Muscle of back (tissue), 3 donors: ENCODE measurements at regions not wholly inside any gene's neighbourhood (a gene's known extent, or its start where the extent isn't known, plus 50 kb on each side); places are given as distances from the start of the nearest gene placed in this dataset.

Source experiments
- DNase-seq, 3 donors: peaks; one replicate each; pipeline versions ENCODE4 v3.0.0 to v3.0.0-alpha.2; 2013

DNA sequence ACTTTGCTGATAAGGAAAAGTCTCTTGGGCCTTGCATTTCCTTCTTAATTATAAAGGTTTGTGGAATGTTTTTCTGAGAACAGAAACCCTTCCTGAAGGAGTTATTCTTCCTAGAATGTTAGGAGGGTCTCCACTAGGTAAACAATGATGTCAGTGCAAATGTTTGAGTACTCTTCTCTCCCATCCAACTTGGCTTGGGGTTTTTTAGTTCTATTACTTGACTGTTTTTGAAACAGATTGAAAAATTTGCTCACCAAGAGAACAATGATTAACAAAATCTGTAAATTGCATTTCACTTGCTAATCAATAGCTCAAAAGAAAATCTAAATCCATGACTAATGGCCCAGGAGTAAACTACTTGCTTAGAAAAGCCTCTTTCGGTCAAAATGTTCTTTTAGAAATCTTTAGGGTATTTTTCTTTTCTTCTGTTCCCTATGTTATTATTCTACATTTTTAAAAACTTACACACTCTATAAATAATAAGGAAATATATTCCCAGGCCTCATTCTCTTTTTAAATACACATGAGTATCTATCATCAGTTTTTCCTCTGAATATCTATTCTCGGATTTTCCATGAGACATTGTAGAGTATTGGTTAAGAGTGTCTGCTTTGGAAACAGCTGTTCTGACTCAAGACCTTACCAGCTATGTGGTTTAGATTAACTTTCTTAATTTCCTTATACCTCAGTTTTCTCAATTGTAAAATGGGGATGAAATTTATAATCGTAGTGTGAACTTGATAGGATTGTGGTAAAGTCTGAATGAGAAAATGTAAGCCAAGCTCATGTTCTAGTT, 234.2 kb upstream of the CITED2 start:
- peak in 1 of 3 donors; percentile 43 for DNase-seq

GRCh38 chr6:139605350-139605749, 230.9 kb upstream of the CITED2 start:
- DNase-seq: no peak

- DNase-seq: no peak
These were observed 229.1 kb upstream of the CITED2 start for GRCh38 chr6:139603581-139603980.

GRCh38 chr6:139602577-139602976, 228.1 kb upstream of the CITED2 start:
- DNase-seq: no peak

DNA sequence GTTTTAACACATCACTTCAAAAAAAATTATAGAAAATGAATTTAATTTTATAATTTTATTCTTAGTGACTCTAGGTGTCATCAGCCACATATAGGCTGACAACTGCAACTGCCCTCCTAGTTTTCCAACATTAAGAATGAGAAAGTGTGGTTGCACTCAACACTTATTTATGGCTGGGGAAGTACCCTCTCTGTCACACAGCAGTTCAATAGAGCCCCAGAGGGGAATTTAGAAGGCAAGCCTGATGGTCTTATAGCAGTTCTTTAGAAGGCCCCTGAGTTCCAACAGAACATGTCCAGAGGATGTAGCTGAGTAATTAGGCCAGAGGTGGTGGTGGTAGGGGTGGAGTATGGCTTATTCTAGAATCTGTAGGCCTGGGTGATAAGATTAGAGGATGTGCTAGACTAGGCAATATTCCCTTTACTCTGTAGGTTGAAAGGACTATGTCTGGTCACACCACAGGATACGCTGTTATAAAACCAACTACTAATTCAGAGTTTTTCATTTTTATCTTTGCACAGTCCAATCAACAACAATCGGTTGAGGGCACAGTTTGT, 226.5 kb upstream of the CITED2 start:
- DNase-seq: no peak

DNA sequence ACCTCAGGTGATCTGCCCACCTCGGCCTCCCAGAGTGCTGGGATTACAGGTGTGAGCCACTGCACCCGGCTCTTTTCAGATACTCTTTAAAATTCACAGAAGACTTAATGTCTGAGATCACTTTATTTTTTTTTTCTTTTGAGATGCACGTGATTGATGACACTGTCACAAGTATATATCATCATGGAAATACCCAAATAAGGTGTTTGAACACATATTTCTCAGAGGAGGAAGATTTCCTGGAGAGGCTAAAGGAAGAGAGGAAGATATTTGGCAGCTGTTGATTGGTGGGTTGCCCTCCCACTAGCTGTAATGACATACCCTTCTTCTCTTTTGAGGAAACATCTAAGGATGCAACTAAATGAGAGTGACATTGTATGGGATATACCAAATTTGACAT, 225.9 kb upstream of the CITED2 start:
- DNase-seq: no peak

DNA sequence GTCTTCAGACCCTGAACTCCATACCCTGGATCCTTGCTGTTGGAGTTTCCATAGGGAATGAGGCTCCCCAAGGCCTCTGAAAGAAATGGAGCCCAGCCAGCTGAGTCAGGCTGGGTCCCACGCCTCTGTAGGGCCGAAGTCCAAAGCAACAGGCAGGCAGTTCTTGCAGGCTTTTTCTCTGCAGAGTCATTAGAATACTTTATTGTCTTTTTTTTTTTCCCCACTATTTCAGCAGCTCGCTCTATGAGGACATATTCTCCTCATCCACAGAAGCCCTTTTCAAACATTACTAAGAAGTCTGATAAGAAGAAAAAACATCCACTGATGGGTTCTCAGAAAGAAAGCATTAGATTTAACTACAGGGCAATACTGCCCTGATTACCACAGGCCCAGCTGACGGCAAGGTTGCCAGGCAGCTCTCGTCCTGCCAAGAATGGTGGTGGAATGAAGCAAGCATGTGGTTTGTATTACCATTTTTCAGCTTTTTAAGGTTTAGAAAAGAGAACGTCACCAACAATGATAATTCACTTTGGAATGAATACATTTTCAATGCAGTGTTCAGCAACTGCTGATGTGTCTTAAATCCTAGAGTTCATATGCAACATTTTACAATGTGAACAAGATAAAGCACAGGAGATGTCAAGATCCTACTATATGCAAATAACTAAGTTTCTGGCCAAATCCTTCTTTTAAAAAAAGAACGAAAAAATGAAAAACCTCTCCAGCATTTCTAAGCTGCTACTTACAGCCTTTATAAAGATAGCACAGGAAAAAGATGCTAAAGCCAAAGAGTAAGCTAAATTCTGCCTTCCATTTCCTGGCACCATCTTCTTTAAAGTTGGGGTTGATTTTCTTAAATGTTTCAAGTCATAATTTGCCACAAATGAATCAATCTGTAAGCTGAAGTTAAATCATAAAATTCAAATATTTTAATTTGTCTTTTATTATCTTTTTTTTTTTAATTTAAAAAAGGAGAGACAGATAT, 223.6 kb upstream of the CITED2 start:
- peak; percentile 81 to 95 (median 92) for DNase-seq

DNA sequence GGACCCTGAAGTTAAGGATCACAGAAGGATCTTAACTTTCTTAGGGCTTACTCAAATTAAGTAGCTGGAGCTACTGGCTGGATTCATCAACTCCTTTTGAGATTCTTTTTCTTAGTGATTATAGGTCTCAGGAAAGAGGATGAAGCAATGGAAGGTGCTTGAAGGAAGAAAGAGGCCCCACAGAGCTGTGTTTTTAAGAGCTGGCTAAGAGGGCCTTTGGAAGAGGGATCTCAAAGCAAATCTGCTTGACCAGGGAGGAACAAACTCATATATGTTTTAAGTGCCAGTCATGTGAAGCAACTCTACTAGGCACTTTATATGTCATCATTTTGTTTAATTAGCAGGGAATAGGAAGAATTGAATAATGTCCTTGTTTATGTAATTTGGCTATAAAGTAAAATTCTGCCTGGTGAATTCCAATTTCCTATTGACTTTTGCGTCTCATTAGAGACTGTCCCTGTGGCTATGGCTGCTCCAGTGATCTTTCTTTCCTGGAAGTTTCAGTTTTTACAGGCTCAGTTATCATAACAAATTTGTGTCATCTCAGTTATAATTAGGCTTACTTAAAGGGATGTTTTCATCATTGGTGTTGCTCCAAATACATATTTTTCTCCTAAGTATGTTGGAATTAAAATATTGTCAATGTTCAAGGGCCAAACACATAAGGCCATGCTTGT, 222.8 kb upstream of the CITED2 start:
- DNase-seq: no peak

GRCh38 chr6:139595183-139595582, 220.7 kb upstream of the CITED2 start:
- peak in 1 of 3 donors; percentile 64 for DNase-seq

GRCh38 chr6:139594333-139594965, 220.0 kb upstream of the CITED2 start:
- no peak for DNase-seq

DNA sequence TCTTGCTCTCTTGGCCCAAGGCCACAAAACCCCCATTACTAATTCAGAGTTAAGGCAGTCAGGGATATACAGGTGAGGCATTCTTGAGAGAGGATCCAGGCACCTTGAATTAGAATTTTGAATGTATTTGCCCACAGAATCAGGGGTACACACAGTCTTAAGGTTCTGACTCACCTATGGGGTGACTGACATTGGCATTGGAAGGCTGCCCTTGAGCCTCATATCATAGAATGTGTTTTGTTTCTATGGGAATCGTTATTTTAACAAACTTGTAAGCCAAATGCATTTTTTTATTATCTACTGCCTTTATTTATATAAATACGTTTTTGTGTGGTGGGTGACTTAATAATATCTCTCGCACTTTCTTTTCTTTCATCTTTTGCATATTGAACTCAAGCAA, 218.6 kb upstream of the CITED2 start:
- DNase-seq: no peak

DNA sequence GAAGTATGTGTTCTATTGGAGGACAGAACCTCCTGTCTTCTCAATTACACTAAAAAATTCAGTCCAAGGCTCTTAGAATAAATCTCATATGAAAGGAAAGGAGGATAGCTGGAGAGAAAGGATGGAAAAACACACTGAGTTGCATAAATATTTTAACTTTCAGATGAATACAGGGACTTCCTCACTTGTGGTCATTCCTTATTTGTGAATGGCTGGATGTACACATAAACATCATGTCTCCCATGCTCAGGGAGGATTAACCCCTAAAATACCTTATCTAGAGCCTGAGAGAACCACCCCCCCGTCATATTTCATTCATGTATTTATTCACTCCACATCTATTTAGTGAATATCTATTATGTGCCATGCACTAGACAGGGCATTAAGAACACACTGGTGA, 217.6 kb upstream of the CITED2 start:
- peak in 1 of 3 donors; percentile 47 for DNase-seq

GRCh38 chr6:139591075-139591865, 216.8 kb upstream of the CITED2 start:
- DNase-seq: peak in 1 of 3 donors; percentile 40

DNA sequence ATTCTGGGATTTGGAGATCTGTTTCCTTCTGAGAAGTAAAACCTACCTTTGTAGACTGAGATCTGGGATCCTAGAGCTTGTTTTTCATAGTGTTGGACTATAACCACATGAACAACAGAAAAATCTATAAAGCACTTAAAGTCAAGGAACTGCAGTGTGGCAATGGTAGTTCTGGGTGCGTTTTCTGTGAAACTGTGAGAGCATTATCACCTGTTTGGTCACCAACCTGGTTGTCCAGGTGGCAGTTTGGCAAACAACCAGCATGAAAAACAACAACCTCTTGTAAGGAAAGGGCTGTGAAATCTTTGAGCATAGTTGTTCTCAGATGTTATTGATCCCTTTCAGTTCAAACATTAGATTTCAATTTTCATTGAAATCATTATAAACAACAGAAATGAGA, 215.8 kb upstream of the CITED2 start:
- no peak for DNase-seq

- DNase-seq: no peak
These were observed 214.5 kb upstream of the CITED2 start for GRCh38 chr6:139588734-139589593.

DNA sequence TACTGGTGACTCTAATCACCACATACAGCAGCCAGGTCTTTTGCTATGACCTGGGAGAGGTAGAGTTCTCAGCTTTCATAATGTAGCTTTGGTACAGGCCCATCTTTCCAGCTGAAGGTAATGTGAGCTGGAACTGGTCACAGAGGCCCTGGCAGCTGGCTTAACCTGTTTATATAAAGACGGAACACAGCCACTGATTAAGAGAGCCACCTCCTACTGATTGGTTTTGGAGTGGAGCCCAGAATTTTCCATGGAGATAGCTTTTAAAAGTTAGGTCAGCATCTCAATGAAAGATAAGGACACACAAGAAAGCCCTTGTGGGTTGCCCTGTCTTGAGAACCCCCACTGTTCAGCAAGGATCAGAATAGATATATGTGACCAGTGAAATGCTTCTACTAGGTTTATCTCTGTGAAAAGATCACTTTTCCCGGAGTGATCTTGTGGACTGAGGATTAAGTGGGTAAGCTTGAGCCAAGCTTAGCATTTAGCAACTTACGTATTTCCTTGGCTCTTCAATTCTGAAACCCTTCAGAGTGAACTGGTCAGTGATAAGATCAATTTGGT, 213.7 kb upstream of the CITED2 start:
- DNase-seq: peak in 1 of 3 donors; percentile 25

DNA sequence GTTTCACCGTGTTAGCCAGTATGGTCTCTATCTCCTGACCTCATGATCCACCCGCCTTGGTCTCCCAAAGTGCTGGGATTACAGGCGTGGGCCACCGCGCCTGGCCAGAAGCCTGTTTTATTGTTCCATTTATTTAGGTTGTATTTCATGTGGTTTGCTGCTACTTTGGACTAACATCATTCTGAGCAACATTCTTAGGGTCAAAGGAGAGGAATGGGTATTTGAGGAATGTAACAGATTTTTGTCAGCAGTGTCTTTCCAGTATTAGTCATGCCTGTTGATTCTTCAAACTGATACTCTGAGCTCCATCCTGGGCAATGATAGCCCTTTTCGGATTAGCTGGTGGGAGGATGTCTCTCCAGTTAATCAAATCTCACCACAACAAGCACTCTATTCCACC, 213.0 kb upstream of the CITED2 start:
- DNase-seq: peak in 1 of 3 donors; percentile 89

- DNase-seq: no peak
These were observed 211.8 kb upstream of the CITED2 start for GRCh38 chr6:139586273-139586672.

GRCh38 chr6:139584599-139584998, 210.2 kb upstream of the CITED2 start:
- no peak for DNase-seq
